ENCODE measurements at regions not wholly inside any gene's neighbourhood (a gene's known extent, or its start where the extent isn't known, plus 50 kb on each side); places are given as distances from the start of the nearest gene placed in this dataset.

GRCh38 chr17:14953405-14953804, 311.7 kb downstream of the PMP22 start:
- no peak for DNase-seq (ENCODE audit: low read depth in 2 of 2)

- no peak for DNase-seq (ENCODE audit: low read depth in 2 of 2)
These were observed 314.4 kb downstream of the PMP22 start for GRCh38 chr17:14950686-14951085.

- DNase-seq (ENCODE audit: low read depth in 2 of 2): no peak
These were observed 314.9 kb downstream of the PMP22 start for GRCh38 chr17:14950216-14950615.

- DNase-seq (ENCODE audit: low read depth in 2 of 2): no peak
These were observed 317.5 kb downstream of the PMP22 start for GRCh38 chr17:14947671-14948070.

- no peak for DNase-seq (ENCODE audit: low read depth in 2 of 2)
These were observed 318.6 kb downstream of the PMP22 start for GRCh38 chr17:14946481-14946880.

- no peak for DNase-seq (ENCODE audit: low read depth in 2 of 2)
These were observed 322.5 kb downstream of the PMP22 start for GRCh38 chr17:14942526-14943190.

- no peak for DNase-seq (ENCODE audit: low read depth in 2 of 2)
These were observed 324.2 kb downstream of the PMP22 start for GRCh38 chr17:14940938-14941265.

- no peak for DNase-seq (ENCODE audit: low read depth in 2 of 2)
These were observed 324.8 kb downstream of the PMP22 start for GRCh38 chr17:14940108-14940937.

GRCh38 chr17:14935845-14936485, 329.2 kb downstream of the PMP22 start:
- DNase-seq (ENCODE audit: low read depth in 2 of 2): no peak

- DNase-seq (ENCODE audit: low read depth in 2 of 2): no peak
These were observed 329.8 kb downstream of the PMP22 start for GRCh38 chr17:14935139-14935841.

- no peak for DNase-seq (ENCODE audit: low read depth in 2 of 2)
These were observed 331.4 kb downstream of the PMP22 start for GRCh38 chr17:14933676-14934075.

GRCh38 chr17:14926526-14927122, 338.5 kb downstream of the PMP22 start:
- DNase-seq (ENCODE audit: low read depth in 2 of 2): peak; percentile 4 to 9

- no peak for DNase-seq (ENCODE audit: low read depth in 2 of 2)
These were observed 339.1 kb downstream of the PMP22 start for GRCh38 chr17:14926073-14926472.

- DNase-seq (ENCODE audit: low read depth in 2 of 2): no peak
These were observed 339.6 kb downstream of the PMP22 start for GRCh38 chr17:14925498-14925897.

GRCh38 chr17:14923981-14924380, 341.1 kb downstream of the PMP22 start:
- DNase-seq (ENCODE audit: low read depth in 2 of 2): no peak

- no peak for DNase-seq (ENCODE audit: low read depth in 2 of 2)
These were observed 342.7 kb downstream of the PMP22 start for GRCh38 chr17:14922411-14922810.

GRCh38 chr17:14921936-14922335, 343.2 kb downstream of the PMP22 start:
- no peak for DNase-seq (ENCODE audit: low read depth in 2 of 2)

- no peak for DNase-seq (ENCODE audit: low read depth in 2 of 2)
These were observed 345.4 kb downstream of the PMP22 start for GRCh38 chr17:14919631-14920213.

GRCh38 chr17:14919094-14919493, 346.0 kb downstream of the PMP22 start:
- no peak for DNase-seq (ENCODE audit: low read depth in 2 of 2)

- DNase-seq (ENCODE audit: low read depth in 2 of 2): no peak
These were observed 346.6 kb downstream of the PMP22 start for GRCh38 chr17:14918540-14918939.

- no peak for DNase-seq (ENCODE audit: low read depth in 2 of 2)
These were observed 354.2 kb downstream of the PMP22 start for GRCh38 chr17:14910916-14911315.

GRCh38 chr17:14904386-14904785, 360.7 kb downstream of the PMP22 start:
- DNase-seq (ENCODE audit: low read depth in 2 of 2): no peak
